CD4-positive, alpha-beta T cell (primary cell): ENCODE measurements at regions not wholly inside any gene's neighbourhood (a gene's known extent, or its start where the extent isn't known, plus 50 kb on each side); places are given as distances from the start of the nearest gene placed in this dataset.

Experiments
- ATAC-seq: fragments of 200-7000 bp; cut with Tn5 transposase; one replicate; pipeline ENCODE4 v1.10.0; 2022; ENCODE audit warnings: mild to moderate bottlenecking; ENCODE audit not compliant: poor library complexity
- CTCF ChIA-PET: fragments of 350-600 bp; sonication (Branson Sonifier 250); formaldehyde crosslinking; loops from one replicate; lab custom pipeline; 2021; ENCODE audit warnings: antibody characterized with exemption, inconsistent platforms; lab: Charles Lee
- POLR2A ChIA-PET: fragments of 350-600 bp; sonication (Branson Sonifier 250); formaldehyde crosslinking; loops from one replicate; lab custom pipeline; 2021; ENCODE audit warnings: antibody characterized with exemption, inconsistent platforms; lab: Charles Lee
- DNase-seq, 14 experiments: peaks; one replicate each; pipeline ENCODE4 v3.0.0-alpha.2; 2013 to 2020; ENCODE audit warnings: mixed read lengths in 2 of 14
- H3K27ac ChIP-seq, 2 donors: one replicate each; pipeline versions ENCODE4 v1.5.1 to v1.7.0; 2013; ENCODE audit warnings: low read length in 2 of 2, low read depth in 1 of 2, mild to moderate bottlenecking in 1 of 2
- H3K27me3 ChIP-seq, 2 experiments: 1 replicate in 1 of 2; 2 replicates in 1 of 2; pipeline versions ENCODE4 v1.6.1 to v1.7.0; 2013; ENCODE audit warnings: low read length in 2 of 2, control low read depth in 1 of 2, mild to moderate bottlenecking in 1 of 2, moderate library complexity in 1 of 2; ENCODE audit not compliant: insufficient read depth in 2 of 2, control insufficient read depth in 1 of 2
- H3K36me3 ChIP-seq: one replicate; pipeline ENCODE4 v1.6.1; 2013; ENCODE audit warnings: low read length, control low read depth; ENCODE audit not compliant: insufficient read depth
- H3K4me1 ChIP-seq: one replicate; pipeline ENCODE4 v1.6.1; 2013; ENCODE audit warnings: low read length, control low read depth; ENCODE audit not compliant: insufficient read depth
- H3K4me3 ChIP-seq: one replicate; pipeline ENCODE4 v1.5.1; 2013; ENCODE audit warnings: mild to moderate bottlenecking, low read length, moderate library complexity
- H3K9me3 ChIP-seq, 2 experiments: 1 replicate in 1 of 2; 2 replicates in 1 of 2; pipeline versions ENCODE4 v1.6.1 to v1.7.0; 2013; ENCODE audit warnings: low read length in 2 of 2, mild to moderate bottlenecking in 2 of 2, control low read depth in 1 of 2, moderate library complexity in 1 of 2; ENCODE audit not compliant: control insufficient read depth in 1 of 2, insufficient read depth in 1 of 2
- H3K27ac Mint-ChIP-seq: one replicate; pipeline ENCODE4 v1.8.0; 2020; ENCODE audit warnings: mixed read lengths
- H3K27me3 Mint-ChIP-seq: one replicate; pipeline ENCODE4 v1.8.0; 2021; ENCODE audit warnings: mixed read lengths
- H3K36me3 Mint-ChIP-seq: one replicate; pipeline ENCODE4 v1.8.0; 2021; ENCODE audit warnings: low read depth, mixed read lengths
- H3K4me1 Mint-ChIP-seq: one replicate; pipeline ENCODE4 v1.8.0; 2021; ENCODE audit warnings: low read depth, mixed read lengths
- H3K4me3 Mint-ChIP-seq: one replicate; pipeline ENCODE4 v1.8.0; 2020; ENCODE audit warnings: mild to moderate bottlenecking, mixed read lengths
- H3K9me3 Mint-ChIP-seq: one replicate; pipeline ENCODE4 v1.8.0; 2020; ENCODE audit warnings: mixed read lengths
- intact Hi-C, 2 experiments: fragments of 100-400 bp; cut with DNase I in 1 of 2; cut with micrococcal nuclease in 1 of 2; formaldehyde crosslinking; loops; one replicate each; pipeline versions ENCODE4 v1.15.1 to v1.9.0; 2023 to 2025; cut with DNase I, micrococcal nuclease
- TF ChIP-seq, protein P1 (sequence below): fragments of 200-600 bp; IDR thresholded peaks from one replicate; pipeline ENCODE4 v1.8.0; 2022; ENCODE audit warnings: antibody characterized with exemption, mild to moderate bottlenecking

DNA sequence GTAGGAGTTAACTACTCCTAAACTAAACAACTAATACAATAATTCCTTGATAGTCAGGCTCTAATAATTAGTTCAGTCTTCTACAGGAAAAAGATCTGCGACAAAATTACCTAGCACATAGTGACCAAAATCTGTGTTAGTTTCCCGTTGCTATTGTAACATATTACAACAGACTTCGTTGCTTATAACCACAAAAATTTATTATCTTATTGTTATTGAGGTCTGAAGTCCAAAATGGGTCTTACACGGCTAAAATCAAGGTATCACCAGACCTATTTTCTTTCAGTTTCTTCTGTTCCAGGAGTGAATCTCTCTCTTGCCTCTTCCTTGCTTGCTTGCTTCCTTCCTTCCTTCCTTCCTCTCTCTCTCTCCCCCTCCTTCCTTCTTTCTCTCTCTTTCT, 993.6 kb upstream of the SPRY2 start:
- TF ChIP-seq, protein P1, sequence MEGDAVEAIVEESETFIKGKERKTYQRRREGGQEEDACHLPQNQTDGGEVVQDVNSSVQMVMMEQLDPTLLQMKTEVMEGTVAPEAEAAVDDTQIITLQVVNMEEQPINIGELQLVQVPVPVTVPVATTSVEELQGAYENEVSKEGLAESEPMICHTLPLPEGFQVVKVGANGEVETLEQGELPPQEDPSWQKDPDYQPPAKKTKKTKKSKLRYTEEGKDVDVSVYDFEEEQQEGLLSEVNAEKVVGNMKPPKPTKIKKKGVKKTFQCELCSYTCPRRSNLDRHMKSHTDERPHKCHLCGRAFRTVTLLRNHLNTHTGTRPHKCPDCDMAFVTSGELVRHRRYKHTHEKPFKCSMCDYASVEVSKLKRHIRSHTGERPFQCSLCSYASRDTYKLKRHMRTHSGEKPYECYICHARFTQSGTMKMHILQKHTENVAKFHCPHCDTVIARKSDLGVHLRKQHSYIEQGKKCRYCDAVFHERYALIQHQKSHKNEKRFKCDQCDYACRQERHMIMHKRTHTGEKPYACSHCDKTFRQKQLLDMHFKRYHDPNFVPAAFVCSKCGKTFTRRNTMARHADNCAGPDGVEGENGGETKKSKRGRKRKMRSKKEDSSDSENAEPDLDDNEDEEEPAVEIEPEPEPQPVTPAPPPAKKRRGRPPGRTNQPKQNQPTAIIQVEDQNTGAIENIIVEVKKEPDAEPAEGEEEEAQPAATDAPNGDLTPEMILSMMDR = no peak
- ATAC-seq = no peak
- H3K4me3 Mint-ChIP-seq = no peak overlapping the region
- no peaks in the 10 kb centered on the region for H3K27me3 Mint-ChIP-seq
- CTCF ChIA-PET = no interaction called here
- Histone ChIP-seq H3K36me3 (no peaks in the 10 kb centered on the region), H3K4me1 (no peaks in the 10 kb centered on the region), H3K4me3 (no peak overlapping the region), H3K9me3 (peaks cover 0 to 14% of the 10 kb centered on the region in 2 experiments), H3K27ac (no peak overlapping the region), H3K27me3 (no peaks in the 10 kb centered on the region)
- intact Hi-C loops = no loop called here
- no peaks in the 10 kb centered on the region for H3K4me1 Mint-ChIP-seq
- DNase-seq = no peak
- POLR2A ChIA-PET = no interaction called here
- peaks cover 3% of the 10 kb centered on the region for H3K9me3 Mint-ChIP-seq
- no peak overlapping the region for H3K27ac Mint-ChIP-seq
- H3K36me3 Mint-ChIP-seq = no peaks in the 10 kb centered on the region

DNA sequence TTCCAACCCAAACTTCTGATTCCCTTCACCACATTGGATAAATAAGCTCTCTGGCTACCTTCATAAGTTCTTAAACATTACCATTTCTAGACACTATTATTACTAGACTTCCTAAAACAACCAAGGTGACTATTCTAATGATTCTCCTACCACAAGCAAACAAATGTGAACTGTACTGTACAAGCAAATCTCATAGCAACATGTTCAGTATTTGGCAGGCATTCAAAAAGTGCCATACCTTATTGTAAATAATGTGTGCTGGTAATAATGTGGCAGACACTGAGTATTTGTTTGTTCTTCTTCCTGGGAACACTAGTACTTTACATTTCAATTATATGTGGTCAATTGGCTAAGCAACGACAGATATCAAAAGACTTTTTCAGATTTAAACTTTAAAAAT, 986.0 kb upstream of the SPRY2 start:
- H3K27me3 Mint-ChIP-seq = no peaks in the 10 kb centered on the region
- H3K9me3 ChIP-seq = peaks cover 0 to 10% of the 10 kb centered on the region in 2 experiments
- ChIA-PET CTCF (no interaction called here), POLR2A (no interaction called here)
- no peaks in the 10 kb centered on the region for H3K36me3 ChIP-seq
- H3K27me3 ChIP-seq = no peaks in the 10 kb centered on the region
- DNase-seq (no peak), ATAC-seq (no peak)
- H3K27ac ChIP-seq = no peak overlapping the region
- no peak overlapping the region for H3K4me3 ChIP-seq
- TF ChIP-seq, protein P1 = no peak
- intact Hi-C loops = no loop called here
- no peaks in the 10 kb centered on the region for H3K36me3 Mint-ChIP-seq
- H3K4me3 Mint-ChIP-seq = no peak overlapping the region
- H3K4me1 ChIP-seq = no peaks in the 10 kb centered on the region
- no peaks in the 10 kb centered on the region for H3K4me1 Mint-ChIP-seq
- H3K9me3 Mint-ChIP-seq = peaks cover 7% of the 10 kb centered on the region
- no peak overlapping the region for H3K27ac Mint-ChIP-seq

DNA sequence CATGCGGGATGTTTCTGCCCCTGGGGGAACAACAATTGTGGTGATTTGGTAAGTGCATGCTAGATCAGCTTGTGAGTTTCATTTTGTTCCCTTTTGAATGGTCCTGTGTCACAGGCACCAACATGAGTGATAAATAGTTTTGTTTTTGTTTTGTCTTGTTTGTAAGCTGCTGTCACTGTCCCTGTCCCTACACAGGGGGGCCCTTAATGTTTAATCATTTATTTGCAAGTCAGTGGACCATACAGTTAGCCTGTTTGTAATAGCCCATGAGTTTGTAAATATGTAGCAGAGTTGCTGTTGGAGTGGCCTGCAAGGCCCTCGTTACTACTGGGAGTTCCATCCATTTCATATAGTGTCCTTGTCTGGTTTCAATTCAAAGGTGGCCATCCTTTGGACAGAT, 979.6 kb upstream of the SPRY2 start:
- ATAC-seq (no peak), DNase-seq (no peak)
- Mint-ChIP-seq H3K4me3 (no peak overlapping the region), H3K27ac (no peak overlapping the region), H3K27me3 (no peaks in the 10 kb centered on the region), H3K36me3 (no peaks in the 10 kb centered on the region), H3K9me3 (peaks cover 4% of the 10 kb centered on the region), H3K4me1 (no peaks in the 10 kb centered on the region)
- no peaks in the 10 kb centered on the region for H3K27me3 ChIP-seq
- TF ChIP-seq, protein P1 = no peak
- H3K9me3 ChIP-seq = peaks cover 0 to 15% of the 10 kb centered on the region in 2 experiments
- intact Hi-C loops = no loop called here
- H3K4me1 ChIP-seq = no peaks in the 10 kb centered on the region
- H3K36me3 ChIP-seq = no peaks in the 10 kb centered on the region
- POLR2A ChIA-PET = no interaction called here
- H3K27ac ChIP-seq = no peak overlapping the region
- CTCF ChIA-PET = no interaction called here
- H3K4me3 ChIP-seq = no peak overlapping the region
